MM.1S (cell line): ENCODE measurements at regions not wholly inside any gene's neighbourhood (a gene's known extent, or its start where the extent isn't known, plus 50 kb on each side); places are given as distances from the start of the nearest gene placed in this dataset.

Source experiments
- EZH2 ChIP-seq: fragments of 300-600 bp; sonication (generic); optimal IDR thresholded peaks from 2 replicates; pipeline ENCODE3; 2017; ENCODE audit warnings: low read depth, mild to moderate bottlenecking, antibody characterized with exemption, low read length, mixed read lengths
- EZH2phosphoT487 ChIP-seq: fragments of 300-600 bp; sonication (generic); IDR thresholded peaks from 2 replicates; pipeline ENCODE4 v1.6.1; 2018; ENCODE audit warnings: antibody characterized with exemption, low read length
- TF ChIP-seq, protein P1 (sequence below): fragments of 300-600 bp; sonication (generic); IDR thresholded peaks from 2 replicates; pipeline ENCODE4 v1.5.1; 2016; ENCODE audit warnings: antibody characterized with exemption, low read length, mixed read lengths

DNA sequence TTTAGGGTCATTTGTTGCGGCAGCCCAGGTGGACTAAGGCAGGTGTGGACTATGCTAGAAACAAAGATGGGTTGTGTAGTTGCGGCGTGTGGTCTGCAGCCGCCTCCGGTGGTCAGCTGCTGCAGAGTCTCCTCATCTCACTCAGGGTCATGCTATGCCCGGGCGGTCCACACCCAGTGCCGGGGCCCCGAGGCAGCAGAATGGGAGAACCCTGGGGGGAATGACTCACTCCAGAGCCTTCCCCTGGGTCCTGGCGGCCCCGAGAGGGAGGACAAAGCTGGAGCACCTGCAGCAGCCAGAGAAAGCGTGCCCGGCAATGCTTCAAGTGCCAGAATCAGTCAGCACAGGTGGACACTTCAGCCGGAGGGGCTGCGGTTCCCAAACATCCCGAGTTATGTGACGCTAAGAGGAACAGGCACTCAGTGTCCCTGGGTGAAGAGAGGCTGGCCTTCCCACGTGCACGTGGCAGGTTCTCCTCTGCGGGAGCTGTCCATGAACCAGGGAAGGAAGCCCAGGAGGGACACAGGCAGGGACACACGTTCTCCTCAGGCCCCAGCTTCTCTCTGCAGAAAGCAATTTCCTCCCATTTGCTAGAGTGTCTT lies 289.6 kb upstream of the B3GAT1 start:
- TF ChIP-seq, protein P1, sequence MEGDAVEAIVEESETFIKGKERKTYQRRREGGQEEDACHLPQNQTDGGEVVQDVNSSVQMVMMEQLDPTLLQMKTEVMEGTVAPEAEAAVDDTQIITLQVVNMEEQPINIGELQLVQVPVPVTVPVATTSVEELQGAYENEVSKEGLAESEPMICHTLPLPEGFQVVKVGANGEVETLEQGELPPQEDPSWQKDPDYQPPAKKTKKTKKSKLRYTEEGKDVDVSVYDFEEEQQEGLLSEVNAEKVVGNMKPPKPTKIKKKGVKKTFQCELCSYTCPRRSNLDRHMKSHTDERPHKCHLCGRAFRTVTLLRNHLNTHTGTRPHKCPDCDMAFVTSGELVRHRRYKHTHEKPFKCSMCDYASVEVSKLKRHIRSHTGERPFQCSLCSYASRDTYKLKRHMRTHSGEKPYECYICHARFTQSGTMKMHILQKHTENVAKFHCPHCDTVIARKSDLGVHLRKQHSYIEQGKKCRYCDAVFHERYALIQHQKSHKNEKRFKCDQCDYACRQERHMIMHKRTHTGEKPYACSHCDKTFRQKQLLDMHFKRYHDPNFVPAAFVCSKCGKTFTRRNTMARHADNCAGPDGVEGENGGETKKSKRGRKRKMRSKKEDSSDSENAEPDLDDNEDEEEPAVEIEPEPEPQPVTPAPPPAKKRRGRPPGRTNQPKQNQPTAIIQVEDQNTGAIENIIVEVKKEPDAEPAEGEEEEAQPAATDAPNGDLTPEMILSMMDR = no peak
- no peak for TF ChIP-seq EZH2
- TF ChIP-seq EZH2phosphoT487 = no peak
